ENCODE measurements at regions not wholly inside any gene's neighbourhood (a gene's known extent, or its start where the extent isn't known, plus 50 kb on each side); places are given as distances from the start of the nearest gene placed in this dataset.

DNA sequence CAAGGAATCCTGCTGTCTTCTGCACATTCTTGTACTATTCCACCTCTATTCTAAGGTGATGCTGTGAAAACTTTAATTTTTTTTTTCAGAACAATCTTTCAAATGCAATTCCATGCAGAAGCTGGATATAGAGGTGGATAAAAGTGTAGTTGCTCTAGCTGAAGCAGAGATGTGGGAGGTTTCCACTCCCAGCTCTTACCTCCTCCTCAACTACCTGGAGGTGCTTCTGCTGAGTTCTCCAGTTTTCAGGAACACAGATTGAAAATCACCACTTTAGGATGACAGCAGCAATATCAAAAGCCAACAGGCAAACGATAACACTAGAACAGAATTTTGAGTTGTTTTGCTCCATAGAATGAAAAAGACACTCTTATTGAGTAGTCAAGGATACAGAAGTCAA lies 51.1 kb upstream of the FAM98A start:
- H3K27me3 ChIP-seq = no peaks in the 10 kb centered on the region
- H3K4me3 ChIP-seq = no peak overlapping the region
- H3K4me2 ChIP-seq = no peak overlapping the region
- no peaks in the 10 kb centered on the region for H4K20me1 ChIP-seq
- peaks cover 9% of the 10 kb centered on the region; the same call in 1 of the 2 replicates for H3K4me1 ChIP-seq
- H3K9me3 ChIP-seq = peaks cover 17% of the 10 kb centered on the region
- H3K36me3 ChIP-seq = no peaks in the 10 kb centered on the region
- H3K27ac ChIP-seq = no peak overlapping the region
- H3K9ac ChIP-seq = no peak overlapping the region
- no peak for TF ChIP-seq Cebpa-rat (IDR thresholded peaks at IDR 0.05)

Data from BLaER1 (cell line).